HepG2 (cell line): ENCODE measurements at regions not wholly inside any gene's neighbourhood (a gene's known extent, or its start where the extent isn't known, plus 50 kb on each side); places are given as distances from the start of the nearest gene placed in this dataset.

ENCODE experiments used
- SPEN ChIP-seq: sonication (generic); formaldehyde crosslinking; IDR thresholded peaks from 2 replicates; pipeline ENCODE4 v1.5.1; 2020; ENCODE audit warnings: low read depth, mild to moderate bottlenecking, missing genetic modification reagents
- ZMYM2 ChIP-seq: sonication (generic); formaldehyde crosslinking; IDR thresholded peaks from 2 replicates; pipeline ENCODE4 v1.8.0; 2022; ENCODE audit warnings: mild to moderate bottlenecking, missing genetic modification reagents
- ZNF24 ChIP-seq: fragments of 450-650 bp; IDR thresholded peaks from 2 replicates; pipeline ENCODE4 v1.6.1; 2017; ENCODE audit warnings: antibody characterized with exemption, mild to moderate bottlenecking
- ZNF264 ChIP-seq: sonication (generic); formaldehyde crosslinking; IDR thresholded peaks from 2 replicates; pipeline ENCODE4 v1.4.0; 2020; ENCODE audit warnings: missing genetic modification reagents
- ZNF569 ChIP-seq: sonication (generic); formaldehyde crosslinking; IDR thresholded peaks from 2 replicates; pipeline ENCODE4 v1.5.0; 2020; ENCODE audit warnings: mild to moderate bottlenecking, missing genetic modification reagents, moderate library complexity, borderline replicate concordance
- ZNF7 ChIP-seq: IDR thresholded peaks from 2 replicates; pipeline ENCODE4 v1.6.1; 2016; ENCODE audit warnings: missing biosample characterization, missing genetic modification reagents
- ZNF703 ChIP-seq: sonication (generic); formaldehyde crosslinking; IDR thresholded peaks from 2 replicates; pipeline ENCODE4 v1.5.1; 2020; ENCODE audit warnings: missing genetic modification reagents, mild to moderate bottlenecking, moderate library complexity, borderline replicate concordance
- TF ChIP-seq, protein P1 (sequence below), 2 experiments: fragments of 450-650 bp in 1 of 2; sonication (generic) in 1 of 2; formaldehyde crosslinking; IDR thresholded peaks; 2 replicates each; pipeline versions ENCODE4 v1.5.0 to v1.8.0; 2020 to 2022; ENCODE audit warnings: mild to moderate bottlenecking in 1 of 2, missing genetic modification reagents in 1 of 2
- TF ChIP-seq, protein P2 (sequence below): sonication (generic); formaldehyde crosslinking; conservative IDR thresholded peaks from 2 replicates; pipeline ENCODE4 v1.4.0; 2020; ENCODE audit warnings: missing genetic modification reagents
- TF ChIP-seq, protein P3 (sequence below): sonication (generic); formaldehyde crosslinking; IDR thresholded peaks from 2 replicates; pipeline ENCODE4 v1.8.1; 2023; ENCODE audit warnings: mild to moderate bottlenecking, missing genetic modification reagents, borderline replicate concordance
- TF ChIP-seq, protein P4 (sequence below): sonication (generic); formaldehyde crosslinking; IDR thresholded peaks from 2 replicates; pipeline ENCODE4 v1.5.0; 2020; ENCODE audit warnings: missing genetic modification reagents
- TF ChIP-seq, protein P5 (sequence below): sonication (generic); formaldehyde crosslinking; conservative IDR thresholded peaks from 2 replicates; pipeline ENCODE4 v1.4.0; 2020; ENCODE audit warnings: mild to moderate bottlenecking, missing genetic modification reagents, moderate library complexity
- TF ChIP-seq, protein P6 (sequence below): IDR thresholded peaks from 2 replicates; pipeline ENCODE4 v1.6.1; 2016; ENCODE audit warnings: missing compliant biosample characterization, missing genetic modification reagents, borderline replicate concordance

DNA sequence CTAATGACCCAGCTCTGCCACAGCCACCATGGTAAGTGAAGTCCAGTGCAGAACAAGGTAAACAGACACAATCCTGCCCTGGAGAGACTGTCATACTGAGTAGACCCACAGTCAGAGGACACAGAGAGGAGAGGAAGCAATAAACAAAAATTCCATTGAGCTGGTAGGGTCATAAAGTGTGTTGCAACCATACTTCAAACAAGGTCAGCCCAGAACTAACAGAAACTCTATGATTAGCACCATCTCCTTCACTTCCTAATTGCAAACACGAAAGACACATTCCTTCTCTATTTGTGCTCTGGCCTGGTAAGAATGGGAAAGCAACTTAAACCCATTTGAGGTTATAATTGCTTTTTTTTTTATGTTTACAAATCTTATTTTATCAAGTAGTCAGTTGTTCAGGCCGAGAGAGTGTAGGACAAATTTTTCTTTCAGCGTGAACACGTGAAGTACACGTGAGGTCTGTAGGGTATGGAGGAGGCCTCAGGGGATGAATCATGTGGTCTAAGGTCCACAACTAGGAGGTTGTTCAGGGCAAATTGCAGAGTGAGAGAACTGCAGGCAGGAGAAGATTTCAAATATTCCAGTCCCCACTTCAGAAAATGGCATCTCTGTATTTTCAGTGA is 71.4 kb upstream of the GLS start (continued):
- TF ChIP-seq, protein P1, sequence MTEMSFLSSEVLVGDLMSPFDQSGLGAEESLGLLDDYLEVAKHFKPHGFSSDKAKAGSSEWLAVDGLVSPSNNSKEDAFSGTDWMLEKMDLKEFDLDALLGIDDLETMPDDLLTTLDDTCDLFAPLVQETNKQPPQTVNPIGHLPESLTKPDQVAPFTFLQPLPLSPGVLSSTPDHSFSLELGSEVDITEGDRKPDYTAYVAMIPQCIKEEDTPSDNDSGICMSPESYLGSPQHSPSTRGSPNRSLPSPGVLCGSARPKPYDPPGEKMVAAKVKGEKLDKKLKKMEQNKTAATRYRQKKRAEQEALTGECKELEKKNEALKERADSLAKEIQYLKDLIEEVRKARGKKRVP (CRISPR knock-in tag; IDR thresholded peaks at IDR 0.05): peak in 1 of 2 experiments; percentile 88; a peak in 2 of 4 replicates
- TF ChIP-seq ZNF264 (peak; percentile 88), ZNF569 (CRISPR knock-in tag) (peak; percentile 99; the same call in 1 of the 2 replicates), ZNF24 (0 out of 2 replicates have a peak, but pooled peaks have one; percentile 19), ZNF7 (no peak), ZMYM2 (CRISPR knock-in tag) (peak; percentile 58; the same call in 1 of the 2 replicates), SPEN (CRISPR knock-in tag) (peak; percentile 31; the same call in 1 of the 2 replicates), ZNF703 (CRISPR knock-in tag) (no peak)
- TF ChIP-seq, protein P2, sequence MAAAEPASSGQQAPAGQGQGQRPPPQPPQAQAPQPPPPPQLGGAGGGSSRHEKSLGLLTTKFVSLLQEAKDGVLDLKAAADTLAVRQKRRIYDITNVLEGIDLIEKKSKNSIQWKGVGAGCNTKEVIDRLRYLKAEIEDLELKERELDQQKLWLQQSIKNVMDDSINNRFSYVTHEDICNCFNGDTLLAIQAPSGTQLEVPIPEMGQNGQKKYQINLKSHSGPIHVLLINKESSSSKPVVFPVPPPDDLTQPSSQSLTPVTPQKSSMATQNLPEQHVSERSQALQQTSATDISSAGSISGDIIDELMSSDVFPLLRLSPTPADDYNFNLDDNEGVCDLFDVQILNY: no peak
- TF ChIP-seq, protein P3, sequence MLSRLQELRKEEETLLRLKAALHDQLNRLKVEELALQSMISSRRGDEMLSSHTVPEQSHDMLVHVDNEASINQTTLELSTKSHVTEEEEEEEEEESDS: no peak
- TF ChIP-seq, protein P4, sequence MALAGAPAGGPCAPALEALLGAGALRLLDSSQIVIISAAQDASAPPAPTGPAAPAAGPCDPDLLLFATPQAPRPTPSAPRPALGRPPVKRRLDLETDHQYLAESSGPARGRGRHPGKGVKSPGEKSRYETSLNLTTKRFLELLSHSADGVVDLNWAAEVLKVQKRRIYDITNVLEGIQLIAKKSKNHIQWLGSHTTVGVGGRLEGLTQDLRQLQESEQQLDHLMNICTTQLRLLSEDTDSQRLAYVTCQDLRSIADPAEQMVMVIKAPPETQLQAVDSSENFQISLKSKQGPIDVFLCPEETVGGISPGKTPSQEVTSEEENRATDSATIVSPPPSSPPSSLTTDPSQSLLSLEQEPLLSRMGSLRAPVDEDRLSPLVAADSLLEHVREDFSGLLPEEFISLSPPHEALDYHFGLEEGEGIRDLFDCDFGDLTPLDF: peak; percentile 72
- TF ChIP-seq, protein P5, sequence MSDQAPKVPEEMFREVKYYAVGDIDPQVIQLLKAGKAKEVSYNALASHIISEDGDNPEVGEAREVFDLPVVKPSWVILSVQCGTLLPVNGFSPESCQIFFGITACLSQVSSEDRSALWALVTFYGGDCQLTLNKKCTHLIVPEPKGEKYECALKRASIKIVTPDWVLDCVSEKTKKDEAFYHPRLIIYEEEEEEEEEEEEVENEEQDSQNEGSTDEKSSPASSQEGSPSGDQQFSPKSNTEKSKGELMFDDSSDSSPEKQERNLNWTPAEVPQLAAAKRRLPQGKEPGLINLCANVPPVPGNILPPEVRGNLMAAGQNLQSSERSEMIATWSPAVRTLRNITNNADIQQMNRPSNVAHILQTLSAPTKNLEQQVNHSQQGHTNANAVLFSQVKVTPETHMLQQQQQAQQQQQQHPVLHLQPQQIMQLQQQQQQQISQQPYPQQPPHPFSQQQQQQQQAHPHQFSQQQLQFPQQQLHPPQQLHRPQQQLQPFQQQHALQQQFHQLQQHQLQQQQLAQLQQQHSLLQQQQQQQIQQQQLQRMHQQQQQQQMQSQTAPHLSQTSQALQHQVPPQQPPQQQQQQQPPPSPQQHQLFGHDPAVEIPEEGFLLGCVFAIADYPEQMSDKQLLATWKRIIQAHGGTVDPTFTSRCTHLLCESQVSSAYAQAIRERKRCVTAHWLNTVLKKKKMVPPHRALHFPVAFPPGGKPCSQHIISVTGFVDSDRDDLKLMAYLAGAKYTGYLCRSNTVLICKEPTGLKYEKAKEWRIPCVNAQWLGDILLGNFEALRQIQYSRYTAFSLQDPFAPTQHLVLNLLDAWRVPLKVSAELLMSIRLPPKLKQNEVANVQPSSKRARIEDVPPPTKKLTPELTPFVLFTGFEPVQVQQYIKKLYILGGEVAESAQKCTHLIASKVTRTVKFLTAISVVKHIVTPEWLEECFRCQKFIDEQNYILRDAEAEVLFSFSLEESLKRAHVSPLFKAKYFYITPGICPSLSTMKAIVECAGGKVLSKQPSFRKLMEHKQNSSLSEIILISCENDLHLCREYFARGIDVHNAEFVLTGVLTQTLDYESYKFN: peak; percentile 99
- TF ChIP-seq, protein P6, sequence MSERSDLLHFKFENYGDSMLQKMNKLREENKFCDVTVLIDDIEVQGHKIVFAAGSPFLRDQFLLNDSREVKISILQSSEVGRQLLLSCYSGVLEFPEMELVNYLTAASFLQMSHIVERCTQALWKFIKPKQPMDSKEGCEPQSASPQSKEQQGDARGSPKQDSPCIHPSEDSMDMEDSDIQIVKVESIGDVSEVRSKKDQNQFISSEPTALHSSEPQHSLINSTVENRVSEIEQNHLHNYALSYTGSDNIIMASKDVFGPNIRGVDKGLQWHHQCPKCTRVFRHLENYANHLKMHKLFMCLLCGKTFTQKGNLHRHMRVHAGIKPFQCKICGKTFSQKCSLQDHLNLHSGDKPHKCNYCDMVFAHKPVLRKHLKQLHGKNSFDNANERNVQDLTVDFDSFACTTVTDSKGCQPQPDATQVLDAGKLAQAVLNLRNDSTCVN (CRISPR knock-in tag): 0 out of 2 replicates have a peak, but pooled peaks have one; percentile 62
